CD4-positive, alpha-beta T cell treated with Interleukin-15 for 1 hour (primary cell): ENCODE measurements at regions not wholly inside any gene's neighbourhood (a gene's known extent, or its start where the extent isn't known, plus 50 kb on each side); places are given as distances from the start of the nearest gene placed in this dataset.

Experiments used
- DNase-seq: peaks from one replicate; pipeline ENCODE4 v3.0.0-alpha.2; 2020

DNA sequence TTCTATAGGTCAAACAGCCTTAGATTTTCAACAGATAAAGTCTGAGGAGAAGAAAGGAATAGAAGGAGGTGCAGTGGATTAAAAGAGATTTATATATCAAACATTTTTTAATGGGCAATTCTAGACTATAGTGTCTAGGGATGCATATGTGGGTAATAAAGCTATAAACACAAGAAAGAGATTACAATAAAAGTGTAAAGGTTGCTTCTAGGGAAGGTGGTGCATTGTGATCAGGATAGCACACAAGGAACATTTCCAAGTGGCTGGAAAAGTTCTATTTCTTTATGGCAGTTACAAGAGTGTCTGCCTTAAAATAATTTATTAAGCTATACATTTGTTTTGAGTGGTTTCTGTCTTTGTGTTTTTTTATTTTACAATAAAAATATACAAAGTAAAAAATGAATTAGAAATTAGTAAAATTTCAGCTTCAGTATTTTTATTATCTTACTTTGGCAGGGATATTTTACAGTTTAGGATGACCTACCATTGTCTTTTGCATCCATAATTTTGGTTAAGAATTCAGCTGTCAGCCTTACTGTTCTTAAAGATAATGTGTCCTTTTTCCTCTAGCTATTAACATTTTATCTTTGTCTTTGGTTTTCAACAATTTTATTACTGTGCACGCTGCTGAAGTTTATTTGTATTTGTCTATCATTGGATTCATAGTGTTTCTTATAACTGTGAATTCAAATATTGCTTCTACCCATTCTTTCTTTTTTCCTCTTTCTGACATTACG, 221.8 kb downstream of the LACC1 start:
- no peak for DNase-seq

DNA sequence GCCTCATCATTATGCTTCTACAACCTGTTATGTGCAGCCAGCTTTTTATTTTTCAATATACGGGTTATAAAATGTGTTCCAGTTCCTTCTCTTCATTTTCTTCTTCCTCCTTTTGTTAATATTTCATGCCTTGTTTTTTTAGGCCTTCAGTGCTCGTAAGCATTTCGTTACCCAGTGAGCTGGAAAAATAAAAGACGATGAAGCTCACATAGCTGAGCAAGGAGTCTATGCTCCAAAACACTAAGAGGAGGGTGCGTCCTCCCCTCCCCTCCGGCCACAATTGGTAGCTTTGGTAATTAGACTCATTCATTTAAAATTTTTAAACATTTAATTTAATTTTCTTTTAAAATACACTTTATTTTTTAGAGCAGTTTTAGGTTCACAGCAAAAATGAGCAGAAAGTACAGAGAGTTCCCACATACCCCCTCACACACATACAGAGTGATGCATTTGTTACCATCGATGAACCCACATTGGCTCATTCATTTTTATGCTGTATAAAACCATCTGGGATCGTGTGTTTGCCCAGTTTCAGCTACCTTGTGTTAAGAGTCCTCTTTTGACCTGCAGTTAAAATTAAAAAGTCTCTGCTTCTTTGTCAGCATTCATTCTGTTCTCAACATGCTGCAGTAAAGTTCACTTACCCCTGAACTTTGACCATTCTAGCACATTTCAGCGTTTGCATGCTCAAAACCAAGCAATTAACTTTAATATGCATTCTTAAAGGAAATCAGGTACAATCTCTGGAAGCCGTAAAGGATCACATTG, 223.9 kb downstream of the LACC1 start:
- DNase-seq: no peak

DNA sequence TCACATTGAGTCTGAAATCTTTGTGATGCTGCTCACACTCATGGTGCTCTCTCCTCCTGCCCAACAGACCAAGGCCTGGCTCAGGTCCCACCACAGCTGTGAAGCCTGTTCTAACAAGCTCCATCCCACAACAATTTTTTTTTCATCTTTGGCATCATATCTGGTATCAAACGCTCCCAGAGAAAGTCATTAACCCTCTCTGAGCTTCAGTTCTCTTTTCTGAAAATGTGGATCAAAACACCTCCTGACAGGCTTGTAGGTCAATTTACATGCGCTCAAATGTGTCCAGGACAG, 224.4 kb downstream of the LACC1 start:
- no peak for DNase-seq

DNA sequence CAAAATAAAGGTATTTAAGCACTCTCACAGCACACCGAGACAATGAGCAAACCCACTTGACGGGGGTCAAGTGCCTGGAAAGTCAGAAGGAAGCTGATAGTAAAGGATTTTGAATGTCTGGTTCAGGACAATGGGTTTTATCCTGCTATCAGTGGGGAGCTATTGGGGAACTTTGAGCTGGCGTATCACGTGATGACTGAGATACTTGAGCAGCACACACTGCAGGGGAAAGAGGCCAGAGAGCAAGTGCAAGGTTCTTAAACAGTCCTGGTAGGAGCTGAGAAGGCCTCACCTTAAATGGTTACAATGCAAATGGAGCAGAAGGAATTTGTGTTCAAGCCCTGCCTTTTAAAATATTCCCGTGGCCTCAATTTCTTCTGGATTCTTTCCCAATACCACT, 225.3 kb downstream of the LACC1 start:
- no peak for DNase-seq

DNA sequence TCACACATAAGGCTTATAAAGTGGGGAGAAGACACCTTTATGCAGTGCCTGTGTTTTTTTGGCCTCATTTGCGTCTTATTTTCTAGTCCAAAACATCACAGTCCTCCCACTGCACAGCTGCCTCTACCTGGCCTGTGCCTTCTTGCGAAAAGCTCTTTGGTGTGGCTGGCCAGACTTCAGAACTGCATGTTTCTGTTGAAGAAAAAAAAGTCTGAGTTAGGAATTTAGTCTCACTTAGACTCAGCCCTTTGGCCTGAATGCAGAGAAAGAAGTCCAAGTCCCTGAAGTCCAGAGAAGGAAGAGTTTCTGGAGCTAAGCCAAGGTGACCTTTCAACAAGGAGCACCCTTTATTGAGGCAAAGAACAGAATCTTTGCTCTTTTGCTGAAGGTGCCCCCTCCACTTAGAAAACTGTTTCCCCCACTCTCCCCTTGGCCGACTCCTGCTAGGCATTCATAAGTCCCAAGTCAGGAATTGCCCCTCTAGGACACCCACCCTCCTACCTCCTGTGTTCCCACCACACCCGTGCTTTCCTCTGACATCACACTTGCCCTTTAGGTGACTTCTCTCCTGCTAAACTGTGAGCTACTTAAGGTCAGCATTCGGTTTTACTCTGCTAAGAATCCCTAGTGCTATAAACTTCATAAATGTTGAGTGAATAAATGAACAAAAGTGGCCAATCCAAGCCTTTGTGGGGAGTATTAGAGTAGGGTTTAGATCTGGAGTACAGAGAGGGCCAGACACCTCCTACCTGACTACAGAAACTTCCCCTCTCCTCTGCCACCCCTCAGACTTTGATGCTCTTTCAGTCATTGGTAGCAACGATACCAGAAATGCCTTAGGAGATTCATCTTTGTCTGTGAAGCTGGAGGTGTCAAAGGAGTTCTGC, 226.8 kb downstream of the LACC1 start:
- DNase-seq: no peak

DNA sequence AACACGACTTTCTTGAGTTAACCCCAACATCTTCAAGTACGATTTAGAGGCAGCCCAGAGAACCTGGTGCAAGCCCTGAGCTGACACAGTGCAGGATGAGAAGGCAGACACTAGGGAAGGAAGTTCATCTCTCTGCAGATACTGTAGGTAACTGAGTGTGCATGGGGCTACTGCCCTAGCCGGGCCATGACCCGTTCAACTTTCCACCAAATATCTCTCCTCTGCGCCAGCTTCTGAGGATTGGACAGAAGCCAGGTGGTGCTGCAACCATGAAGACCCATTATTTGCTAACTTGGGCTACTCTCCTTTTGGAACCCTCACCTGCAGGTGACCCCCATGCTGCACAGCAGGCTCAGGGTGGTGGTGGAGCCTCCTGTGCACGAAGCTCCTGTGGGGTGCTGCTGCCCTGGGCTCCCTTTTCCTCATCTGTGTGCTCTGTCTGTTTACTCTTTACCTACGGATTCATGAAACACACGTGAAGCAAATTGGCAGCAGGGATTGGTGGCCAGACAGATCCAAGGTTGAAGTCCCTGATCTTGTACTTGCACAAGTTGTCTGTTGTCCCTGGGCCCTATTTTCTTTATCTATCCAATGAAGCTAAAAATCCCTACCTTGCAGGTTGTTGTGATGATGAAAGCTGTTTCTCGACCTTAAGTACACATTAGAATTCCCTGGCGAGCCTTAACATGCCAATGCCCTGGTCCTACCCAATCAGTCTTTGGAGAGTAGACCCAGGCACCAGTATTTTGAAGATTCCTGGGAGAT, 227.8 kb downstream of the LACC1 start:
- DNase-seq: no peak

DNA sequence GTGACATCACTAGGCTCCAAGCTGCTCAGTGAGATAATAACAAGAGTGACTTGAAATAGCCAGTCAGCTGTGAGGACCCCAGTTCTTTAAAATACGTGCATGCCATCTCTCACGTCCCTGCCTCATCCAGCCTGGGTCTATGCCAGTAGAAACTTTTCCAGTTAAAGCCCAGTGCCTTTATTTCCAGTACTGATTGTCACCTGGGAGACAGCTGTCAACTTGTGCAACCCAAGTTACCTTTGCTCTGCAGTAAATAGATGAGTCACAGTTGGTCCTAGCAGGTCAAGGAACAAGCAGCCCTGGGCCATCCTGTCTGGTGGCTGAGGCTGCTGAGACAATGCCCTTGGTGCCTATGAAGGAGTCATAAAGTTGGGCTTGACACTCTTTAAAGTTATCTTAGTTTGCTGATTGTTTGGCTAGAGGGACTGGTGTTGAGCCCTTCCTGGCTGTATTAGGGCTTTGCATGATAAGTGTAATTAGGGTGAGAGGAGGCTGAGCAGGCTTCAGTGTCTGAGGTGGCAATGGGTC, 228.7 kb downstream of the LACC1 start:
- no peak for DNase-seq

DNA sequence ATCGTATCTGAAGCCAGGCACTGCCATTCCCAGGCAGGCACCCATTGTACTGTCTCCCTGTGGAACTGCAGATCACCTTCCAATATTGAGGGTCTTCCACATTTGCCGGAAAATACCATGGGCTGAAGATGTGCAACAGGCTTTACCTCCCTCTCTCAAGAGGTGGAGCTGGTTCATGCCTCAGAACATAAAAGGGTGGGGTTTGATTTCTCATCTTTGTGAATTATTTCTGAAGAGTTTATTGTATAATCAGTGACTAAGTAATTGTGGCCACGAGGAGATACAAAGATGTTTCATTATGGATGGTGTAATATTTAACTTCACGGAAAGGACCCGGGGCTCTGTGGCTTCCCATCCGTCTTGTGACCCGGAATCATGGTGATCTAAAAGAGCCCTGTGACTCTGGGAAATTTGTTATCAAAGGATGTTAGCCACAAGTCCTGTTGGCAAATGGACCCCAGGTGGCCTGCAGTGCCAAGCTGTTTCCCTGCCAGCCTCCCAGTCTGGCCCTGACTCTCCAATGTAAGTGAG, 230.5 kb downstream of the LACC1 start:
- DNase-seq: no peak

DNA sequence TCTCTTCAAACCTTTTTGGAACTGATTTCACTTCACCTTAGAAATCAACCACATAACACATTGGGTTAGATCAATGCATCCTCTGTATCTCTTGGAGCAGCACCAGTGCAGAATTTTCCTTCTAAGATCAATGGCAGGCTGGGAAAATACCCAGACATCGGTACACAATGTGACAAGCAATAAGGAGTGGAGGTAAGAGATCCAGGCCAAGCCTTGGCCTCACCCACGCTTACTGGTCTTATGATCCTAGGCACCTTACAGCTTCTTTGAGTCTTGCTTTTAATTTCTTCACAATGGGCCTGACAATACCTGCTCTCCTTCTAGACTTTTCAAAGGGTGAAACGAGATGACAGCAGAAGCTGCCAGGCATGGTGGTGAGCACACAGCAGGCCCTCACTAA, 232.0 kb downstream of the LACC1 start:
- DNase-seq: no peak

DNA sequence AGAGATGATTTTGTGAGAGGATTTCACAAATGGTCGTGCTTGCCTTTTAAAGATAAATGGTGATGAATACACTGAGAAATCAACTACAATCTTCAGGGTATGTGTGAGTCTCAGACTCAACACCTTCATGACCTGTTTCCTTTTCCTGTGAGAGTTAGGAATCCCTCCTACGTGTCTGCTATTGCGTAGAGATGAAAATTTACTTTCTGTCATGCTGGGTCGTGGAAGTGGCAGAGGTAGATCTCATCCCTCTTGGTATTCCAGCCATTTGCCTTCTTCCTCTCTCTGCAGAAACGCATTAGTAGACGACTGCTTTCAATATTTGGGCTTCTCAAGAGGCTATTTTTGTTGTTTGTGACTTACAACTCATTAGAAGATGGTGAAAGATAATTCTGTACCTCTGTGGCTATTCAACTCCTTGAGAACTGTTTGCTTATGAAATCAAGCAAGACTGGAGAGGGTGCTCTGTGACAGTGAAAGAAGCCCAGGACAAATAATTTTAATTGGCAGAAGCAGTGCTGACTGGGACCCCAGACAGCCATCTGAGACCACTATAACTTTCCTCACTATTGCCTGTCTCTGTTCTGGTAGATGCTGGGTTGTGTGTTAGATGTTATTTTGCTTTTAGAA, 233.1 kb downstream of the LACC1 start:
- no peak for DNase-seq

DNA sequence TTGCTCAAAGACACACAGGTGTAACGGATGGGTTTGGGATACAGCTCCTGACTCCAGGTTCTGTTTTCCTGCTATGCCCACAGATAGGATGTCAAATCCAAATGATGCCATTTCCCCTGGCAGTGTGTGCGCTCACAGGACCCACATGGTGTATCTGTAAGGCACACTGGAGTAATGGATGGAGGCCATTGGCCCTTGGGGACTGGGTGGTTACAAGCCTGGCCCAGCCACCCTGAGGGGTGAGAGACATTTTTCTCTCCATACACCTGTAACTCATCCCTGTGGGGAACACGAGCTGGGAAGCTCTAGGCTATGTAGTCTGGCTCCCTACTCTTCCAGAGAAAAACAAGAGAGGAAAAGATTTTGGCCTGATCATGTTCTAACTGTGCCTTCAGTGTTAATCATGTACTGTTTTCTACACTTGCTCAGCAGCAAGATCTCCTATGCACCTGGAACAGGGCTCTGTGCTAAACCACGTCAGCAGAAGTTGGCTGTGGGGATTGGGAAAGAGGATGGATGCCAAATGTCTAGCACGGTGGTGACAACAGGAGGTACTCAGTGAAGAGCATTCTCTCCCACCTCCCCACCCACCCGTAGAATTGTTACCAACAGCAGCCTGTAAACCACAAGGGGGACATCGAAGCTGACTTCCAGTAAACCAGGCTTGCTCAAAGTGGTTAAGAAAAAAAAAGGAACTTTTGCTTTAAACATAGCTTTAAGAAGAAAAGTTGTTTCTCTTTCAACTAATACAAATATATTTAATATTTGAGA, 237.0 kb downstream of the LACC1 start:
- no peak for DNase-seq

DNA sequence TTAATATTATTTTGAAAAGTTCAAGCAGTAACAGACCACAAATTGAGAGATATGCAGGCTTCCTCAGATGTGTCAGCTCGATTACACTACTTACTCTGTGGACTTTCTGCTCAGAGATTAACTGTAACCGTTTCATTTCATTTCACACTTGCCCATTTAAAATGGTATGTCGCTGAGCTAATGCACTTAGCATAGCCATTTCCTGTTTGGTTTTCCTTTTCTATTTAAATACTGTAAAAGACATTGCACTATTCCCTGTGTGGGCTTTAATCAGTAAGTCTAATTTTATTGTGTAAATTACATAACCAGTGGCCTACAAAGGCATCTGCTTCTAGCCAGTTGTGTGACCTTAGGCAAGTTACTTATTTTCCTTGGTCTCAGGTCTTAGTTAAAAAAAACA, 237.6 kb downstream of the LACC1 start:
- no peak for DNase-seq

DNA sequence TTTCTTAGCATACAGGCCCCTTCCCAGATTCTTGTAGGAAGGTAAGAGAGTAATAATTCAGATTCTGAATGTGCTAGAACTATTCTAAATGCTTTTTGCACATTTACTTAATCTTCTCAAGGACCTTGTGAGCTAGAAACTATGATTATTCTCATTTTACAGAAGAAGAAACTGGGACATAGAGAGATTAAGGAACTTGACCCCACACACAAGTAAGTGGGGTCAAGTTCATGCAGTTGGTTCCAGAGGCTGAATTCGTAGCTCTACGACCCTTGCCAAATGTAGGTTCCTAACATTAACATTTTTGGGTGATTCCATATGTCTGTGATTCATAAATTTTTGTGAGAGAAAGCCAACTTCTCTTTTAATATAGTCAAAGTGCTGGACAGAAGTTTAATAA, 238.1 kb downstream of the LACC1 start:
- DNase-seq: no peak

DNA sequence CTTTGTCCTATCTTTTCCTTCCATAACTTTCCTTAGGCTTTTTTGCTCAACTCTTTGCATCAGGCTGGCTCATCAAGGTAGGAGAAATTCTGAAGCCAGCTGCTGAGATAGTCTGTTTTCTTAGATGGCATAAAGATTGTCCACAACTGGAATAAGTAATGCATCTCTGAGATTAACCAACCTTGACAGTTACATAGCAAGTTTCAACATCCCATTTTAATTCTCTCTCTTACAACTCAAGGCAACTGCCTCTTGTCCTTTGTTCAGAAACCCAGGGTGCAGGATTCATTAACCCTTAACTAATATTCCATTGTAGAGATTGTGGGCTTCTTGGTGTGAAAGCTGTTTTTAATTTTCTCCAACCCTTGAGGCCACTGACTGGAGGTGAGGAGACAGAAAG, 239.2 kb downstream of the LACC1 start:
- DNase-seq: no peak

DNA sequence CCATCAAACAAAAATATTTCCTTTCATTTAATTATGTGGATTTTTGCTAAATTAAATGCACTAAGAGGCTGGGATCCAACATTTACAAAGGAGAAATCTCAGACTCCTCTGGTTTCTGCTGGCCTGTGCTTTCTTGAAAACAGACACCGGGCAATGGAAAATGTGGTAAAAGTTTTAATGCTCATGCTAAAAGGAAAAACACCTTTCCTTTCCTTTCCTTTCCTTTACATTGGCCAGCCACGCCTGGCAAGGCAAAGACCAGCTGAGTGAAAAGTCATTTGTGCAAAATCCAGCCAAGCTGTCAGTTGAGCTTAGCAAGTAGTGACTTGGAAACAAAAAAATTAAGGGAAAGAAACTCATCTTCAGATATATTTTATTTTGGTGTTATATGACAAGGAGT, 240.3 kb downstream of the LACC1 start:
- no peak for DNase-seq

DNA sequence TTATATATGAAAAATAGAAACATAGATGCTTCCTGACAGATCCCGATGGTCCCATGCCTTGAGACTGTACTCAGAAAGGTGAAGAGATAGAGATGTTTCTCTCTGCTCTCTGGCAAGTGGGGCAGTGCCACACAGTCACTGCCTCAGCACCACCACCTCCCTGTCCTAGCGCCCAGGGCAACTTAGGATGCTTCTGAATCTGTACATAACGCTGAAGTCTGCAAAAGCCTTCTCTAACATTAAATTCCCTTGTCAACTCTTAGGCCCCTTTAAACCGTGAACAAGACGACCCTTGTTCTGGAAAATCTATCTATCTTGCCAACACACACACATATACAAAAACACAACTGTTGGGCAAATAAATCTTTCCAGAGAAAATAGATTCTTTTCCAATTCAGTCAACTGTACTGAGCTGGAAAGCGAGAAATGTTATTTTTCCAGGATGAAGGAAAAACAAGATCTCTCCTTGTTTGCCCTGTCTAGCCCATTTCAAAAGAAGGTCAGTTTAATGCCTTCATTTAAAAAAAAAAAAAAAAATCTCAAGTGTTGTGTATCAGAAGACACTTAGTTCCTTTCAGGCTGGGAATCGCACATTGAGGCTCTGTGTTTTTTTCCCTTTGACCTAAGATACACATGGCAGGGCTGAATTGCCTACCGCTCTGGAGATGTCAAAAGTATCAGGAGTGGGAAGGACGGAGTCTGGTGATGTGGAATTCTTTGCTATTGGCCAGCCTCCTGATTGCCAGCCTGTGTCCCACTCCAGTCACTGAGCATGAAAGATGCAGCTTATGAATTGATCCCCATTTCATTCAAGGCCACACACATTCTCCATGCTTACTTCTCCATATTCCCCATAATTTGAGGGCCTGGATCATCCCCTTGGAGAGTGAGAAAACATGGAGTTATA, 241.4 kb downstream of the LACC1 start:
- no peak for DNase-seq

DNA sequence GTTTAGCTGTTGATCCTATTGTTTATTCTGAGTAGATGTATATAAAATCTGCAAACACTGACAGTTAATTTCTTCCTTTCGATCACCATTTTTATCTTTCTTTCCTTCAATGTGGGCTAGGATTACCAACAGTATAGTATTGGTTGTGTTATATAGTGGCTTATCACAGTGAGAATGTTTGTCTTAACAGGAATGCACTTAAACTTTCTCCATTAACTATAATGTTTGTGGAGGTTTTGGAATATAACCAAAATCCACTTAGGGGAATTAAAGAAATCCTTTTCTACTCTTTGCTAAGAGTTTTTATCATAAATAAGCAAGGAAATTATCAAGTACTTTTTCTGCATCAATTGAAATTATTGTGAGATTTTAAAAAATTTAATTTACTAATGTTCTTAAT, 244.6 kb downstream of the LACC1 start:
- no peak for DNase-seq

DNA sequence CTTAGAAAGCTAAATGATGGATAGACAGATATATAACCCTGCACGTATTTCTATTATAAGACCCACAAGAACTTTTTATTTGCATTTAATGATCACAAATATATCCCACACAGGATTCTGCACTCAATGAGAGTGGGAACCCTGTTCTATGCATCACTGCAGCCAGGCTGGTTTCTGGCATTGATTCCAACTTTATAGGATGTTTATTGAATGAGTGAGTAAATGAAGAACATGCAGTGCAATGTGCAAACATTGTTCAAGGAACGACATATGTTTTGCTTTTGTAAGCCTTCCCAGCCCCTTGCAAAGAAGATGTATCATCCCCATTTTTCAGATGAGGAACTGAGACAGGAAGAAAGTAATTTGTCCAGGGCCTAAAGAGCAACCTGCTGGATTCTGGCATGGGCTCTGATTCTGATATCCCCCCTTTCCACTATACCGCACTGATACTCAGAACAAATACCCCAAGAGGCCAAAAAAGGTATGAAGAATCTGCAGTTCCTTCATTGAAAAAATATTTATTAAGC, 246.3 kb downstream of the LACC1 start:
- no peak for DNase-seq

DNA sequence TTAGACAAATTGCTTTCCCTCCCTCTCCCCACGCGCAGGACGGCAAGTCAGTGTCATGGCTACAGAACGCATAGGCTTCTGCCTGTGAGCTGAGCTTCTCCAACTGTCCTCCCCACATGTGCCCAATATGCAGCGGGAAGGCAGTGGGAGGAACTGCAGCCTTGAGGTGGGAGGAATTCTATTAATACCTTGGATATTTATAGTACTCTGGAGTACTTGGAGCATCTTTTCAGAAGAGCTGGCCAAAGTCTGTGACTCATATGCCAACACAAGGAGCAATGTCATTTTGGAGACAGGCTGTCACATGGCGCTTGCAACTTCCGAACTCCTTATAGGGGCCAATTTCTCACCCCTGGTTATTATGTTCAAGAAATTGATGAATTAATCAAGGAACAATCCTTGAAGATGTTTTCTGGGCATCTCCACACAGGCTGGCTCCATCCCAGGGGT, 245.0 kb upstream of the SERP2 start:
- DNase-seq: no peak

DNA sequence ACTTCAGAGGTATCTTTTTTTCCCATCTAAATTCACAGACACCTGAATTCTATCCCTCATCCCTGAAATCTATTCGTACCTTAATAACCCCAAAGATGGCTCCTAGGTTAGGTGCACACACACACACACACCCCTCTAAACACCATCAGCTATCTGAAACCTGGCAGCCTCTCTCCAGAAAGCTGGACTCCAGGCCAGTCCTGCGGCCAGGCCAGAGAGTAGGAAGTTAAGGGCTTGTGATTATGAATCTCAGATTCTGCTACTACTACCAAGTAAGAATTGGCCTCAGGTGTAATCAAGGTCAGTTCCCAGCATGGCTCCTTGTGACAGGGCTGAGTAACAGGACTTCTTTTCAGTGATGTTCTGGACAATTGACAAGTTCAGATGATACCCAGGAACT, 244.2 kb upstream of the SERP2 start:
- DNase-seq: no peak
